ENCODE measurements at regions not wholly inside any gene's neighbourhood (a gene's known extent, or its start where the extent isn't known, plus 50 kb on each side); places are given as distances from the start of the nearest gene placed in this dataset.
"Not testable (repeated sequence)": the region's sequence is repeated elsewhere in the genome, so short reads cannot be mapped to it uniquely, and the experiment has no call there.

DNA sequence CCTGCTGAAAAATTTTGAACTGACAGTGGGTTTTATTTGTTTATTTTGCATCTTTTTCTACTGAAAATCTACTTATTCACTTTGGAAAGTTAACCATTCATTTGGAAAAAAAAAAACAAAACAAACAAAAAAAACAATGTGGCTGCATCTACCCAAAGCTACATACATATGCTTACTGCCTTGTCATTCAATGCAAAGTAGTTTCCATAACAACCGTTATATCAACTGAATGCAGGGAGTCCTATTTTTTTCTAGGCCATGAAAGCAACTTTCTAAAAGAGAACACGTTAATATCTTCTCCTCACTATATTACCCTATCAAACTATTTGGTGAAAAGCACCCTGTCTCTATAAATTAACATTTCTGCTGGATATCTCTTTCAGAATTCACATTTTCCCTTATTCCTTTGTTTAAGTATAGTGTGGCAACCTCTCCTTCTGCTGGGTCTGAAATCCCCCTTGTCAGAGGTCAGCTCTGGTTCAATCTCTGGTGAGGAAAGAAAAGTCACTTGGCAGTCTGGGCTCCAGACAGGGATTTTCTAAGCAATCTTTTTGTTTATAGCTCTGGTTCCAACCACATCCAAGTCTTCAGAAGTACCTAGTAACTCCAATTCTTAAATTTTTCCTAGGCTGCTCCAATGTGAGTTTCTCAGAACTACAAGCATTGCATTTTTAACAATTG, 528.4 kb upstream of the TOM1L1 start:
- TF ChIP-seq CTCF (IDR thresholded peaks at IDR 0.05; ENCODE audit: low read depth, low read length): no peak
- no peaks in the 10 kb centered on the region for H3K36me3 ChIP-seq
- no peak overlapping the region for H3K4me3 ChIP-seq (ENCODE audit: low read depth, low read length)
- no peaks in the 10 kb centered on the region for H3K4me1 ChIP-seq
- no peak for DNase-seq
- no peaks in the 10 kb centered on the region for H3K9me3 ChIP-seq
- no peaks in the 10 kb centered on the region; the same call in 1 of the 2 replicates for H3K27me3 ChIP-seq

DNA sequence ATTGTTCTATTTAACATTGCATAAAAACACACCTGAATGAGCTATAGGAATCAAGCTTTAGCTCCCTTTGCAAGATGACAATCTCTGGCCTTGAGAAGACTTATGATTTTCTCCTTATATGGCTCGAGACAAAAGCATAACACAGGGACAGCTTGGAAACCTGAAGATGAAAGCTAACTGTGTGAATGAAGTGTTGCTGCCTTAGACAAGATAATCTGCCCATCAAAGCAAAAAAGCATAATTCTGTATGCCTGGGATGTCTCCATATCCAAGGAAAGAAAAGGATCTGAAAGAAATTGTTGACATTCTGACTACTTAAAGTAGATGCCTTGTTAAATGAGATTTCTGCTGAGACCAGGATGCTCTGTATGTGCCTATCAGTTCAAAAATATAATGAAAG, 526.7 kb upstream of the TOM1L1 start:
- H3K9me3 ChIP-seq: no peaks in the 10 kb centered on the region
- no peak for DNase-seq
- H3K36me3 ChIP-seq: no peaks in the 10 kb centered on the region
- H3K4me1 ChIP-seq: no peaks in the 10 kb centered on the region
- TF ChIP-seq CTCF (IDR thresholded peaks at IDR 0.05; ENCODE audit: low read depth, low read length): no peak
- H3K27me3 ChIP-seq: no peaks in the 10 kb centered on the region; the same call in 1 of the 2 replicates
- H3K4me3 ChIP-seq (ENCODE audit: low read depth, low read length): no peak overlapping the region

GRCh38 chr17:54376409-54376808, 524.2 kb upstream of the TOM1L1 start:
- not testable (repeated sequence) for H3K27me3 ChIP-seq; H3K4me3 ChIP-seq (ENCODE audit: low read depth, low read length); H3K9me3 ChIP-seq; H3K36me3 ChIP-seq; H3K4me1 ChIP-seq; DNase-seq

- H3K9me3 ChIP-seq: no peaks in the 10 kb centered on the region; the same call in 1 of the 2 replicates
- no peaks in the 10 kb centered on the region for H3K36me3 ChIP-seq
- DNase-seq: no peak
- no peaks in the 10 kb centered on the region; the same call in 1 of the 2 replicates for H3K27me3 ChIP-seq
- H3K4me3 ChIP-seq (ENCODE audit: low read depth, low read length): no peak overlapping the region
- no peaks in the 10 kb centered on the region for H3K4me1 ChIP-seq
- no peak for TF ChIP-seq CTCF (IDR thresholded peaks at IDR 0.05; ENCODE audit: low read depth, low read length)
These were observed 519.2 kb upstream of the TOM1L1 start for GRCh38 chr17:54381482-54381881.

DNA sequence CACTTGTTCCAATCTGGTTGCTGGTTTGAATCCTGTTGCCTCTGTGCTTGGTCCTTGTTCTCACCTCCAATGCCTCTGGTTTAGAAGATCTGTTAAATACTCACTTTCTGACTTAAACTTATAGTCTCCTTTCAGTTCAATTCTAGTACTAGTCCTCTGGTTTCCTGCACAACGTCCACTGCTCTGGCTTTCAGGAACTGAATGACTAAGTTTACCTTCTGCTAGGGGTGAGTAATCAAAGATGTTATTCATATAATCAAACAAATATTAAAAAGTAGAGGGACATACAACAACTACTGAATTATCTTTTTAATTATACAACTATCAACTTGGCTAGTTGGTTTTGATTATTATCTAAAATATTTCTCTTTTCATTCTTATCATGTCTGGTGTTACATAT, 496.4 kb upstream of the TOM1L1 start:
- no peaks in the 10 kb centered on the region for H3K4me1 ChIP-seq
- no peak for DNase-seq

GRCh38 chr17:54405826-54406225, 494.8 kb upstream of the TOM1L1 start:
- TF ChIP-seq CTCF (IDR thresholded peaks at IDR 0.05; ENCODE audit: low read depth, low read length): no peak
- H3K27me3 ChIP-seq: no peaks in the 10 kb centered on the region
- H3K36me3 ChIP-seq: no peaks in the 10 kb centered on the region

More for the DNA sequence above, 496.4 kb upstream of the TOM1L1 start:
- Histone ChIP-seq H3K27me3 (no peaks in the 10 kb centered on the region), H3K9me3 (no peaks in the 10 kb centered on the region), H3K4me3 (ENCODE audit: low read depth, low read length) (no peak overlapping the region), H3K36me3 (no peaks in the 10 kb centered on the region)
- no peak for TF ChIP-seq CTCF (IDR thresholded peaks at IDR 0.05; ENCODE audit: low read depth, low read length)

More at GRCh38 chr17:54405826-54406225, 494.8 kb upstream of the TOM1L1 start:
- no peaks in the 10 kb centered on the region for H3K4me1 ChIP-seq
- no peak overlapping the region for H3K4me3 ChIP-seq (ENCODE audit: low read depth, low read length)
- no peaks in the 10 kb centered on the region for H3K9me3 ChIP-seq
- DNase-seq: no peak
